Hematopoietic multipotent progenitor cell treated with erythropoietin and hydrocortisone succinate and interleukin-3 and kit ligand, for 8 days (in vitro differentiated cells): ENCODE measurements at regions not wholly inside any gene's neighbourhood (a gene's known extent, or its start where the extent isn't known, plus 50 kb on each side); places are given as distances from the start of the nearest gene placed in this dataset.
"Not testable (repeated sequence)": the region's sequence is repeated elsewhere in the genome, so short reads cannot be mapped to it uniquely, and the experiment has no call there.

Source experiments
- DNase-seq: peaks from one replicate; pipeline ENCODE4 v3.0.0-alpha.2; 2015

- no peak for DNase-seq
Observed at GRCh38 chr9:115845648-115846312, 307.8 kb upstream of the PAPPA start.

- no peak for DNase-seq
Observed at GRCh38 chr9:115847216-115847615, 306.4 kb upstream of the PAPPA start.

- no peak for DNase-seq
Observed at GRCh38 chr9:115849679-115850412, 303.7 kb upstream of the PAPPA start.

GRCh38 chr9:115850548-115851304 lies 302.9 kb upstream of the PAPPA start:
- DNase-seq: no peak

- no peak for DNase-seq
Observed at GRCh38 chr9:115855458-115856133, 298.0 kb upstream of the PAPPA start.

- not testable (repeated sequence) for DNase-seq
Observed at GRCh38 chr9:115858421-115858820, 295.2 kb upstream of the PAPPA start.

- no peak for DNase-seq
Observed at GRCh38 chr9:115862021-115862420, 291.6 kb upstream of the PAPPA start.

GRCh38 chr9:115864581-115864980 lies 289.0 kb upstream of the PAPPA start:
- DNase-seq: no peak

GRCh38 chr9:115867326-115867725 lies 286.3 kb upstream of the PAPPA start:
- DNase-seq: no peak

GRCh38 chr9:115877852-115878438 lies 275.6 kb upstream of the PAPPA start:
- DNase-seq: no peak

GRCh38 chr9:115879451-115879850 lies 274.1 kb upstream of the PAPPA start:
- DNase-seq: no peak

- no peak for DNase-seq
Observed at GRCh38 chr9:115880221-115880885, 273.2 kb upstream of the PAPPA start.

- no peak for DNase-seq
Observed at GRCh38 chr9:115882911-115883310, 270.7 kb upstream of the PAPPA start.

GRCh38 chr9:115883467-115884329 lies 269.9 kb upstream of the PAPPA start:
- peak; percentile 2 for DNase-seq

- DNase-seq: no peak
Observed at GRCh38 chr9:115884846-115885245, 268.7 kb upstream of the PAPPA start.

- DNase-seq: no peak
Observed at GRCh38 chr9:115888131-115888530, 265.5 kb upstream of the PAPPA start.

- DNase-seq: no peak
Observed at GRCh38 chr9:115891929-115892328, 261.7 kb upstream of the PAPPA start.

GRCh38 chr9:115898478-115898877 lies 255.1 kb upstream of the PAPPA start:
- DNase-seq: not testable (repeated sequence)

- DNase-seq: no peak
Observed at GRCh38 chr9:115900698-115901097, 252.9 kb upstream of the PAPPA start.

GRCh38 chr9:115910959-115911358 lies 242.6 kb upstream of the PAPPA start:
- DNase-seq: no peak

GRCh38 chr9:115912086-115912485 lies 241.5 kb upstream of the PAPPA start:
- DNase-seq: no peak
